ENCODE measurements at regions not wholly inside any gene's neighbourhood (a gene's known extent, or its start where the extent isn't known, plus 50 kb on each side); places are given as distances from the start of the nearest gene placed in this dataset.

- DNase-seq (ENCODE audit: low read depth in 2 of 3, low spot score in 2 of 3) = no peak
Observed at GRCh38 chr10:3723766-3724165, 61.2 kb downstream of the KLF6 start.

- no peak for DNase-seq (ENCODE audit: low read depth in 2 of 3, low spot score in 2 of 3)
Observed at GRCh38 chr10:3720228-3721019, 64.6 kb downstream of the KLF6 start.

- DNase-seq (ENCODE audit: low read depth in 2 of 3, low spot score in 2 of 3) = no peak
Observed at GRCh38 chr10:3719024-3719843, 65.8 kb downstream of the KLF6 start.

GRCh38 chr10:3716093-3716492, 68.9 kb downstream of the KLF6 start:
- no peak for DNase-seq (ENCODE audit: low read depth in 2 of 3, low spot score in 2 of 3)

- DNase-seq (ENCODE audit: low read depth in 2 of 3, low spot score in 2 of 3) = no peak
Observed at GRCh38 chr10:3714967-3715366, 70.0 kb downstream of the KLF6 start.

- no peak for DNase-seq (ENCODE audit: low read depth in 2 of 3, low spot score in 2 of 3)
Observed at GRCh38 chr10:3714531-3714930, 70.5 kb downstream of the KLF6 start.

- no peak for DNase-seq (ENCODE audit: low read depth in 2 of 3, low spot score in 2 of 3)
Observed at GRCh38 chr10:3712707-3713106, 72.3 kb downstream of the KLF6 start.

GRCh38 chr10:3711918-3712317, 73.1 kb downstream of the KLF6 start:
- DNase-seq (ENCODE audit: low read depth in 2 of 3, low spot score in 2 of 3) = no peak

GRCh38 chr10:3710764-3711163, 74.2 kb downstream of the KLF6 start:
- no peak for DNase-seq (ENCODE audit: low read depth in 2 of 3, low spot score in 2 of 3)

GRCh38 chr10:3709456-3710060, 75.5 kb downstream of the KLF6 start:
- DNase-seq (ENCODE audit: low read depth in 2 of 3, low spot score in 2 of 3) = no peak

- DNase-seq (ENCODE audit: low read depth in 2 of 3, low spot score in 2 of 3) = no peak
Observed at GRCh38 chr10:3708852-3709251, 76.2 kb downstream of the KLF6 start.

GRCh38 chr10:3704565-3705325, 80.3 kb downstream of the KLF6 start:
- no peak for DNase-seq (ENCODE audit: low read depth in 2 of 3, low spot score in 2 of 3)

GRCh38 chr10:3702569-3702968, 82.4 kb downstream of the KLF6 start:
- DNase-seq (ENCODE audit: low read depth in 2 of 3, low spot score in 2 of 3) = no peak

- no peak for DNase-seq (ENCODE audit: low read depth in 2 of 3, low spot score in 2 of 3)
Observed at GRCh38 chr10:3702056-3702546, 82.9 kb downstream of the KLF6 start.

- DNase-seq (ENCODE audit: low read depth in 2 of 3, low spot score in 2 of 3) = no peak
Observed at GRCh38 chr10:3701491-3701890, 83.5 kb downstream of the KLF6 start.

GRCh38 chr10:3700531-3701076, 84.4 kb downstream of the KLF6 start:
- DNase-seq (ENCODE audit: low read depth in 2 of 3, low spot score in 2 of 3) = no peak

- DNase-seq (ENCODE audit: low read depth in 2 of 3, low spot score in 2 of 3) = no peak
Observed at GRCh38 chr10:3699916-3700315, 85.1 kb downstream of the KLF6 start.

GRCh38 chr10:3698312-3698711, 86.7 kb downstream of the KLF6 start:
- no peak for DNase-seq (ENCODE audit: low read depth in 2 of 3, low spot score in 2 of 3)

GRCh38 chr10:3693698-3694080, 91.3 kb downstream of the KLF6 start:
- no peak for DNase-seq (ENCODE audit: low read depth in 2 of 3, low spot score in 2 of 3)

GRCh38 chr10:3693022-3693697, 91.8 kb downstream of the KLF6 start:
- DNase-seq (ENCODE audit: low read depth in 2 of 3, low spot score in 2 of 3) = no peak

Data from activated CD8-positive, alpha-beta memory T cell treated with anti-CD3 and anti-CD28 coated beads for 48 hours (primary cell).